ENCODE measurements at regions not wholly inside any gene's neighbourhood (a gene's known extent, or its start where the extent isn't known, plus 50 kb on each side); places are given as distances from the start of the nearest gene placed in this dataset.

GRCh38 chrX:16304751-16305150, 137.5 kb downstream of the MAGEB17 start:
- no peak for TF ChIP-seq POLR2AphosphoS5 (IDR thresholded peaks at IDR 0.05; ENCODE audit: insufficient read depth in 1 of 2, low read depth in 1 of 2)
- TF ChIP-seq CTCF (IDR thresholded peaks at IDR 0.05) = no peak
- no peak for TF ChIP-seq POLR2A (IDR thresholded peaks at IDR 0.05)
- H3K9me3 ChIP-seq = no peaks in the 10 kb centered on the region
- H3K4me1 ChIP-seq = no peaks in the 10 kb centered on the region
- H3K36me3 ChIP-seq = no peaks in the 10 kb centered on the region
- intact Hi-C loops (cut with DNase I) = no loop called here
- H3K4me3 ChIP-seq = no peak overlapping the region
- DNase-seq (ENCODE audit: extremely low spot score in 2 of 2) = no peak
- H3K27me3 ChIP-seq = no peaks in the 10 kb centered on the region
- H3K27ac ChIP-seq = no peak overlapping the region

GRCh38 chrX:16305187-16305586, 137.9 kb downstream of the MAGEB17 start:
- intact Hi-C loops (cut with DNase I) = no loop called here

GRCh38 chrX:16307950-16308349, 140.7 kb downstream of the MAGEB17 start:
- TF ChIP-seq POLR2A (IDR thresholded peaks at IDR 0.05) (no peak), POLR2AphosphoS5 (IDR thresholded peaks at IDR 0.05; ENCODE audit: insufficient read depth in 1 of 2, low read depth in 1 of 2) (no peak), CTCF (IDR thresholded peaks at IDR 0.05) (no peak)
- H3K27ac ChIP-seq = no peak overlapping the region
- no peak overlapping the region for H3K4me3 ChIP-seq
- H3K9me3 ChIP-seq = no peaks in the 10 kb centered on the region
- H3K4me1 ChIP-seq = no peaks in the 10 kb centered on the region
- H3K36me3 ChIP-seq = no peaks in the 10 kb centered on the region
- DNase-seq (ENCODE audit: extremely low spot score in 2 of 2) = no peak
- no peaks in the 10 kb centered on the region for H3K27me3 ChIP-seq
- intact Hi-C loops (cut with DNase I) = no loop called here

More at GRCh38 chrX:16305187-16305586, 137.9 kb downstream of the MAGEB17 start:
- DNase-seq (ENCODE audit: extremely low spot score in 2 of 2) = no peak
- H3K9me3 ChIP-seq = no peaks in the 10 kb centered on the region
- no peak overlapping the region for H3K27ac ChIP-seq
- no peaks in the 10 kb centered on the region for H3K4me1 ChIP-seq
- no peaks in the 10 kb centered on the region for H3K36me3 ChIP-seq
- no peak overlapping the region for H3K4me3 ChIP-seq
- H3K27me3 ChIP-seq = no peaks in the 10 kb centered on the region
- TF ChIP-seq POLR2AphosphoS5 (IDR thresholded peaks at IDR 0.05; ENCODE audit: insufficient read depth in 1 of 2, low read depth in 1 of 2) (no peak), CTCF (IDR thresholded peaks at IDR 0.05) (no peak), POLR2A (IDR thresholded peaks at IDR 0.05) (no peak)

- Histone ChIP-seq H3K4me3 (no peak overlapping the region), H3K9me3 (no peaks in the 10 kb centered on the region), H3K36me3 (no peaks in the 10 kb centered on the region), H3K27me3 (no peaks in the 10 kb centered on the region), H3K4me1 (no peaks in the 10 kb centered on the region), H3K27ac (no peak overlapping the region)
- DNase-seq (ENCODE audit: extremely low spot score in 2 of 2) = no peak
- intact Hi-C loops (cut with DNase I) = no loop called here
- TF ChIP-seq POLR2A (IDR thresholded peaks at IDR 0.05) (no peak), CTCF (IDR thresholded peaks at IDR 0.05) (no peak), POLR2AphosphoS5 (IDR thresholded peaks at IDR 0.05; ENCODE audit: insufficient read depth in 1 of 2, low read depth in 1 of 2) (no peak)
Observed at GRCh38 chrX:16308773-16309172, 141.5 kb downstream of the MAGEB17 start.

GRCh38 chrX:16310326-16310725, 143.0 kb downstream of the MAGEB17 start:
- no peaks in the 10 kb centered on the region for H3K4me1 ChIP-seq
- no peaks in the 10 kb centered on the region for H3K36me3 ChIP-seq
- H3K9me3 ChIP-seq = no peaks in the 10 kb centered on the region
- intact Hi-C loops (cut with DNase I) = no loop called here
- TF ChIP-seq POLR2A (IDR thresholded peaks at IDR 0.05) (no peak), POLR2AphosphoS5 (IDR thresholded peaks at IDR 0.05; ENCODE audit: insufficient read depth in 1 of 2, low read depth in 1 of 2) (no peak), CTCF (IDR thresholded peaks at IDR 0.05) (no peak)
- H3K27me3 ChIP-seq = no peaks in the 10 kb centered on the region
- DNase-seq (ENCODE audit: extremely low spot score in 2 of 2) = no peak
- H3K4me3 ChIP-seq = no peak overlapping the region
- H3K27ac ChIP-seq = no peak overlapping the region

All from vagina (tissue), 2 donors.